ENCODE measurements at regions not wholly inside any gene's neighbourhood (a gene's known extent, or its start where the extent isn't known, plus 50 kb on each side); places are given as distances from the start of the nearest gene placed in this dataset.

- Histone ChIP-seq H2AFZ (ENCODE audit: insufficient read depth, low read depth, low read length, poor library complexity, severe bottlenecking) (no peak overlapping the region), H3K4me2 (replicated peaks; ENCODE audit: low read depth, low read length, poor library complexity, severe bottlenecking) (no peak overlapping the region), H3K9ac (ENCODE audit: low read length) (no peak overlapping the region), H4K20me1 (ENCODE audit: control insufficient read depth, insufficient read depth, low read length, poor library complexity, severe bottlenecking) (no peaks in the 10 kb centered on the region), H3K9me3 (ENCODE audit: control extremely low read depth in 1 of 3, control insufficient read depth in 2 of 3, insufficient read depth in 1 of 3, low read length in 2 of 3) (peaks cover 0 to 5% (median 0%) of the 10 kb centered on the region in 3 donors), H3K27me3 (replicated peaks in 1 of 4; ENCODE audit: control extremely low read depth in 1 of 4, control insufficient read depth in 3 of 4, insufficient read depth in 4 of 4, low read length in 3 of 4) (no peaks in the 10 kb centered on the region), H3K27ac (ENCODE audit: low read length in 2 of 2) (no peak overlapping the region), H3K4me3 (ENCODE audit: control extremely low read depth in 1 of 5, extremely low read depth in 1 of 5, insufficient read depth in 1 of 5, low read depth in 2 of 5, low read length in 4 of 5) (no peak overlapping the region), H3K79me2 (ENCODE audit: control insufficient read depth, insufficient read depth, low read length) (no peaks in the 10 kb centered on the region), H3K4me1 (ENCODE audit: control insufficient read depth in 2 of 2, insufficient read depth in 2 of 2, low read length in 2 of 2) (no peaks in the 10 kb centered on the region), H3K36me3 (replicated peaks in 1 of 2; ENCODE audit: control extremely low read depth in 1 of 2, control insufficient read depth in 1 of 2, extremely low read depth in 1 of 2, insufficient read depth in 2 of 2, low read length in 1 of 2) (no peaks in the 10 kb centered on the region)
- Mint-ChIP-seq H3K27me3 (no peaks in the 10 kb centered on the region), H3K4me3 (no peak overlapping the region), H3K4me1 (no peaks in the 10 kb centered on the region), H3K27ac (no peak overlapping the region), H3K9me3 (ENCODE audit: insufficient read depth) (no peaks in the 10 kb centered on the region)
- intact Hi-C loops (cut with micrococcal nuclease) = no loop called here
- TF ChIP-seq, protein P1, sequence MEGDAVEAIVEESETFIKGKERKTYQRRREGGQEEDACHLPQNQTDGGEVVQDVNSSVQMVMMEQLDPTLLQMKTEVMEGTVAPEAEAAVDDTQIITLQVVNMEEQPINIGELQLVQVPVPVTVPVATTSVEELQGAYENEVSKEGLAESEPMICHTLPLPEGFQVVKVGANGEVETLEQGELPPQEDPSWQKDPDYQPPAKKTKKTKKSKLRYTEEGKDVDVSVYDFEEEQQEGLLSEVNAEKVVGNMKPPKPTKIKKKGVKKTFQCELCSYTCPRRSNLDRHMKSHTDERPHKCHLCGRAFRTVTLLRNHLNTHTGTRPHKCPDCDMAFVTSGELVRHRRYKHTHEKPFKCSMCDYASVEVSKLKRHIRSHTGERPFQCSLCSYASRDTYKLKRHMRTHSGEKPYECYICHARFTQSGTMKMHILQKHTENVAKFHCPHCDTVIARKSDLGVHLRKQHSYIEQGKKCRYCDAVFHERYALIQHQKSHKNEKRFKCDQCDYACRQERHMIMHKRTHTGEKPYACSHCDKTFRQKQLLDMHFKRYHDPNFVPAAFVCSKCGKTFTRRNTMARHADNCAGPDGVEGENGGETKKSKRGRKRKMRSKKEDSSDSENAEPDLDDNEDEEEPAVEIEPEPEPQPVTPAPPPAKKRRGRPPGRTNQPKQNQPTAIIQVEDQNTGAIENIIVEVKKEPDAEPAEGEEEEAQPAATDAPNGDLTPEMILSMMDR (IDR thresholded peaks at IDR 0.05) = no peak
- TF ChIP-seq EZH2 (IDR thresholded peaks at IDR 0.05; ENCODE audit: borderline replicate concordance, insufficient read depth, low read depth, low read length, poor library complexity, severe bottlenecking) = no peak
- DNase-seq (no peak), ATAC-seq (ENCODE audit: low read depth) (no peak)
- ChIA-PET CTCF (interaction anchor here (1.0 kb wide), 1 partner anchor 16 kb away, joined by 3 read pairs; no protein-coding TSS in a partner anchor), POLR2A (no interaction called here)
- 91% methylated on average over 5 of the region's 9 CpGs for WGBS (ENCODE audit: insufficient coverage)
Observed at GRCh38 chr13:21934284-21934683, 263.4 kb downstream of the FGF9 start.

- Mint-ChIP-seq H3K27ac (no peak overlapping the region), H3K4me3 (no peak overlapping the region), H3K9me3 (ENCODE audit: insufficient read depth) (no peaks in the 10 kb centered on the region), H3K4me1 (no peaks in the 10 kb centered on the region), H3K27me3 (no peaks in the 10 kb centered on the region)
- Histone ChIP-seq H3K9ac (ENCODE audit: low read length) (no peak overlapping the region), H4K20me1 (ENCODE audit: control insufficient read depth, insufficient read depth, low read length, poor library complexity, severe bottlenecking) (no peaks in the 10 kb centered on the region), H3K27me3 (replicated peaks in 1 of 4; ENCODE audit: control extremely low read depth in 1 of 4, control insufficient read depth in 3 of 4, insufficient read depth in 4 of 4, low read length in 3 of 4) (no peaks in the 10 kb centered on the region), H3K27ac (ENCODE audit: low read length in 2 of 2) (no peak overlapping the region), H3K4me3 (ENCODE audit: control extremely low read depth in 1 of 5, extremely low read depth in 1 of 5, insufficient read depth in 1 of 5, low read depth in 2 of 5, low read length in 4 of 5) (no peak overlapping the region), H2AFZ (ENCODE audit: insufficient read depth, low read depth, low read length, poor library complexity, severe bottlenecking) (no peak overlapping the region), H3K36me3 (replicated peaks in 1 of 2; ENCODE audit: control extremely low read depth in 1 of 2, control insufficient read depth in 1 of 2, extremely low read depth in 1 of 2, insufficient read depth in 2 of 2, low read length in 1 of 2) (no peaks in the 10 kb centered on the region), H3K79me2 (ENCODE audit: control insufficient read depth, insufficient read depth, low read length) (no peaks in the 10 kb centered on the region), H3K9me3 (ENCODE audit: control extremely low read depth in 1 of 3, control insufficient read depth in 2 of 3, insufficient read depth in 1 of 3, low read length in 2 of 3) (peaks cover 0 to 5% (median under 1%) of the 10 kb centered on the region in 3 donors), H3K4me2 (replicated peaks; ENCODE audit: low read depth, low read length, poor library complexity, severe bottlenecking) (no peak overlapping the region), H3K4me1 (ENCODE audit: control insufficient read depth in 2 of 2, insufficient read depth in 2 of 2, low read length in 2 of 2) (no peaks in the 10 kb centered on the region)
- ChIA-PET CTCF (no interaction called here), POLR2A (no interaction called here)
- intact Hi-C loops (cut with micrococcal nuclease) = no loop called here
- 100% methylated on average over 1 of the region's 4 CpGs for WGBS (ENCODE audit: insufficient coverage)
- no peak for DNase-seq
- ATAC-seq (ENCODE audit: low read depth) = no peak
- TF ChIP-seq, protein P1 (IDR thresholded peaks at IDR 0.05) = no peak
Observed at GRCh38 chr13:21936674-21937073, 265.8 kb downstream of the FGF9 start.

Data from B cell (primary cell).